ENCODE measurements at regions not wholly inside any gene's neighbourhood (a gene's known extent, or its start where the extent isn't known, plus 50 kb on each side); places are given as distances from the start of the nearest gene placed in this dataset.

DNA sequence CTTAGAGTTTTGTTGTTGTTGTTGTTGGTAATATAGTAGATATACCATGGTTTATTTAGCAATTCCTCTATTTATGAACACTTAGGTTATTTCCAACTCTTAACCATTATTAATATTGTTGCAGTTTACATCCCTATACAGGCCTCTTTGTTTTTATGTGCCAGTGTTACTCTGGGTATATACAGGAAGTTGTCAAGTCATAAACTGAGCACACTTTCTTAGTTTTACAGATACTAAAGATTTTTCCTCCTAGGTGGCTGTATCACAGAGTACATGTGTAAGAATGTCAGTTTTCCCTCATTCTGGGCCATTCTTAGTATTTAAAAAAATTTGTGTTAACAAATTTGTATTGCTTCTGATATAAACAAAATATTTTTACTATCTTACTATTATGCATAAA is 128.4 kb downstream of the ARL4A start:
- DNase-seq (ENCODE audit: low read depth in 4 of 6, low spot score in 6 of 6), result no peak
- Histone ChIP-seq H3K27me3 (ENCODE audit: control insufficient read depth, insufficient read depth, low read length) (no peaks in the 10 kb centered on the region), H3K4me3 (ENCODE audit: low read depth, low read length) (no peak overlapping the region), H3K36me3 (ENCODE audit: control insufficient read depth, insufficient read depth, low read length) (no peaks in the 10 kb centered on the region), H3K9me3 (ENCODE audit: control insufficient read depth, insufficient read depth, low read length) (no peaks in the 10 kb centered on the region), H3K27ac (ENCODE audit: low read depth, low read length) (no peak overlapping the region), H3K4me1 (ENCODE audit: control insufficient read depth, insufficient read depth, low read length) (no peaks in the 10 kb centered on the region)

GRCh38 chr7:12820777-12821176 is 133.3 kb downstream of the ARL4A start:
- Histone ChIP-seq H3K27ac (ENCODE audit: low read depth, low read length) (no peak overlapping the region), H3K4me1 (ENCODE audit: control insufficient read depth, insufficient read depth, low read length) (no peaks in the 10 kb centered on the region), H3K9me3 (ENCODE audit: control insufficient read depth, insufficient read depth, low read length) (peaks cover 1% of the 10 kb centered on the region), H3K4me3 (ENCODE audit: low read depth, low read length) (no peak overlapping the region), H3K27me3 (ENCODE audit: control insufficient read depth, insufficient read depth, low read length) (no peaks in the 10 kb centered on the region), H3K36me3 (ENCODE audit: control insufficient read depth, insufficient read depth, low read length) (no peaks in the 10 kb centered on the region)
- WGBS (ENCODE audit: insufficient coverage), result no CpG with 5 or more reads among the region's 3 CpGs
- no peak for DNase-seq (ENCODE audit: low read depth in 4 of 6, low spot score in 6 of 6)

- peak in 2 of 6 donors; percentile 26 for DNase-seq (ENCODE audit: low read depth in 4 of 6, low spot score in 6 of 6)
- WGBS (ENCODE audit: insufficient coverage), result no CpG with 5 or more reads among the region's 2 CpGs
- Histone ChIP-seq H3K27ac (ENCODE audit: low read depth, low read length) (no peak overlapping the region), H3K4me3 (ENCODE audit: low read depth, low read length) (no peak overlapping the region), H3K36me3 (ENCODE audit: control insufficient read depth, insufficient read depth, low read length) (no peaks in the 10 kb centered on the region), H3K4me1 (ENCODE audit: control insufficient read depth, insufficient read depth, low read length) (no peaks in the 10 kb centered on the region), H3K9me3 (ENCODE audit: control insufficient read depth, insufficient read depth, low read length) (peaks cover 1% of the 10 kb centered on the region), H3K27me3 (ENCODE audit: control insufficient read depth, insufficient read depth, low read length) (no peaks in the 10 kb centered on the region)
These were observed 134.3 kb downstream of the ARL4A start for GRCh38 chr7:12821746-12822145.

GRCh38 chr7:12826079-12826478 is 138.6 kb downstream of the ARL4A start:
- Histone ChIP-seq H3K27ac (ENCODE audit: low read depth, low read length) (no peak overlapping the region), H3K27me3 (ENCODE audit: control insufficient read depth, insufficient read depth, low read length) (no peaks in the 10 kb centered on the region), H3K9me3 (ENCODE audit: control insufficient read depth, insufficient read depth, low read length) (peaks cover 1% of the 10 kb centered on the region), H3K4me1 (ENCODE audit: control insufficient read depth, insufficient read depth, low read length) (no peaks in the 10 kb centered on the region), H3K36me3 (ENCODE audit: control insufficient read depth, insufficient read depth, low read length) (no peaks in the 10 kb centered on the region), H3K4me3 (ENCODE audit: low read depth, low read length) (no peak overlapping the region)
- WGBS (ENCODE audit: insufficient coverage), result no CpG with 5 or more reads among the region's 1 CpG
- no peak for DNase-seq (ENCODE audit: low read depth in 4 of 6, low spot score in 6 of 6)

GRCh38 chr7:12827219-12827821 is 139.9 kb downstream of the ARL4A start:
- Histone ChIP-seq H3K27me3 (ENCODE audit: control insufficient read depth, insufficient read depth, low read length) (no peaks in the 10 kb centered on the region), H3K27ac (ENCODE audit: low read depth, low read length) (no peak overlapping the region), H3K36me3 (ENCODE audit: control insufficient read depth, insufficient read depth, low read length) (no peaks in the 10 kb centered on the region), H3K9me3 (ENCODE audit: control insufficient read depth, insufficient read depth, low read length) (peaks cover 1% of the 10 kb centered on the region), H3K4me1 (ENCODE audit: control insufficient read depth, insufficient read depth, low read length) (no peaks in the 10 kb centered on the region), H3K4me3 (ENCODE audit: low read depth, low read length) (no peak overlapping the region)
- WGBS (ENCODE audit: insufficient coverage), result no CpG with 5 or more reads among the region's 4 CpGs
- no peak for DNase-seq (ENCODE audit: low read depth in 4 of 6, low spot score in 6 of 6)

- no peaks in the 10 kb centered on the region for H3K4me1 ChIP-seq (ENCODE audit: control insufficient read depth, insufficient read depth, low read length)
- DNase-seq (ENCODE audit: low read depth in 4 of 6, low spot score in 6 of 6), result no peak
- no peak overlapping the region for H3K4me3 ChIP-seq (ENCODE audit: low read depth, low read length)
- H3K9me3 ChIP-seq (ENCODE audit: control insufficient read depth, insufficient read depth, low read length), result peaks cover 1% of the 10 kb centered on the region
- WGBS (ENCODE audit: insufficient coverage), result no CpG with 5 or more reads among the region's 3 CpGs
- H3K36me3 ChIP-seq (ENCODE audit: control insufficient read depth, insufficient read depth, low read length), result no peaks in the 10 kb centered on the region
- no peaks in the 10 kb centered on the region for H3K27me3 ChIP-seq (ENCODE audit: control insufficient read depth, insufficient read depth, low read length)
- H3K27ac ChIP-seq (ENCODE audit: low read depth, low read length), result no peak overlapping the region
These were observed 140.5 kb downstream of the ARL4A start for GRCh38 chr7:12827920-12828319.

DNA sequence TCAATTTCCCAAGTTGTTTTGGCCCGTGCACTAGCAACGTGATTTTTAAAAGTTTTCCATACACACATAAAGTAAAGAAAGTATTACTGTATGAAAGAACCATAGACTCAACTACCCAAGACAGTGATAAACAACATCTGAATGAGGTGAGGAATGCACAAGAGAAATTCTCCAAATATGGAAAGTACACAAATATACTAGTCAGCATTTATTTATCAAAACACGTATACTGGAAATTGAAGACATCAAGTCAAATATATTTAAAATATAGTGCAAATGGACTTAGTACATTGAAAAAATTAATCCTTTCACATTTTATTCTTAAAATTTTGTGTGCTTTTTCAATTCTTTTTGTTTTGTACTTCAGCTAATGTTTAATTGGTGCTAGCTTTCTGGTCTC is 143.6 kb downstream of the ARL4A start:
- Histone ChIP-seq H3K36me3 (ENCODE audit: control insufficient read depth, insufficient read depth, low read length) (no peaks in the 10 kb centered on the region), H3K9me3 (ENCODE audit: control insufficient read depth, insufficient read depth, low read length) (no peaks in the 10 kb centered on the region), H3K27me3 (ENCODE audit: control insufficient read depth, insufficient read depth, low read length) (no peaks in the 10 kb centered on the region), H3K27ac (ENCODE audit: low read depth, low read length) (no peak overlapping the region), H3K4me3 (ENCODE audit: low read depth, low read length) (no peak overlapping the region), H3K4me1 (ENCODE audit: control insufficient read depth, insufficient read depth, low read length) (no peaks in the 10 kb centered on the region)
- DNase-seq (ENCODE audit: low read depth in 4 of 6, low spot score in 6 of 6), result no peak
- no CpG with 5 or more reads among the region's 3 CpGs for WGBS (ENCODE audit: insufficient coverage)

- no peaks in the 10 kb centered on the region for H3K27me3 ChIP-seq (ENCODE audit: control insufficient read depth, insufficient read depth, low read length)
- no peak for DNase-seq (ENCODE audit: low read depth in 4 of 6, low spot score in 6 of 6)
- H3K4me1 ChIP-seq (ENCODE audit: control insufficient read depth, insufficient read depth, low read length), result no peaks in the 10 kb centered on the region
- H3K27ac ChIP-seq (ENCODE audit: low read depth, low read length), result no peak overlapping the region
- H3K4me3 ChIP-seq (ENCODE audit: low read depth, low read length), result no peak overlapping the region
- no peaks in the 10 kb centered on the region for H3K9me3 ChIP-seq (ENCODE audit: control insufficient read depth, insufficient read depth, low read length)
- WGBS (ENCODE audit: insufficient coverage), result 100% methylated on average over 2 of the region's 2 CpGs
- H3K36me3 ChIP-seq (ENCODE audit: control insufficient read depth, insufficient read depth, low read length), result no peaks in the 10 kb centered on the region
These were observed 146.4 kb downstream of the ARL4A start for GRCh38 chr7:12833829-12834228.

- no peak for DNase-seq (ENCODE audit: low read depth in 4 of 6, low spot score in 6 of 6)
- WGBS (ENCODE audit: insufficient coverage), result 100% methylated on average over 1 of the region's 1 CpG
- no peaks in the 10 kb centered on the region for H3K4me1 ChIP-seq (ENCODE audit: control insufficient read depth, insufficient read depth, low read length)
- H3K27me3 ChIP-seq (ENCODE audit: control insufficient read depth, insufficient read depth, low read length), result no peaks in the 10 kb centered on the region
- no peak overlapping the region for H3K4me3 ChIP-seq (ENCODE audit: low read depth, low read length)
- no peaks in the 10 kb centered on the region for H3K36me3 ChIP-seq (ENCODE audit: control insufficient read depth, insufficient read depth, low read length)
- no peaks in the 10 kb centered on the region for H3K9me3 ChIP-seq (ENCODE audit: control insufficient read depth, insufficient read depth, low read length)
- no peak overlapping the region for H3K27ac ChIP-seq (ENCODE audit: low read depth, low read length)
These were observed 147.3 kb downstream of the ARL4A start for GRCh38 chr7:12834782-12835181.

- H3K9me3 ChIP-seq (ENCODE audit: control insufficient read depth, insufficient read depth, low read length), result no peaks in the 10 kb centered on the region
- H3K27ac ChIP-seq (ENCODE audit: low read depth, low read length), result no peak overlapping the region
- H3K4me1 ChIP-seq (ENCODE audit: control insufficient read depth, insufficient read depth, low read length), result no peaks in the 10 kb centered on the region
- WGBS (ENCODE audit: insufficient coverage), result 56% methylated on average over 7 of the region's 11 CpGs
- no peaks in the 10 kb centered on the region for H3K27me3 ChIP-seq (ENCODE audit: control insufficient read depth, insufficient read depth, low read length)
- H3K36me3 ChIP-seq (ENCODE audit: control insufficient read depth, insufficient read depth, low read length), result no peaks in the 10 kb centered on the region
- H3K4me3 ChIP-seq (ENCODE audit: low read depth, low read length), result no peak overlapping the region
- DNase-seq (ENCODE audit: low read depth in 4 of 6, low spot score in 6 of 6), result no peak
These were observed 152.2 kb downstream of the ARL4A start for GRCh38 chr7:12839508-12840153.
